H1 (cell line): ENCODE measurements at regions not wholly inside any gene's neighbourhood (a gene's known extent, or its start where the extent isn't known, plus 50 kb on each side); places are given as distances from the start of the nearest gene placed in this dataset.

Experiments
- NANOG ChIP-seq: IDR thresholded peaks from 2 replicates; pipeline ENCODE4 v1.6.1; 2011; ENCODE audit warnings: low read length, low read depth, mild to moderate bottlenecking, inconsistent platforms; ENCODE audit not compliant: insufficient read depth, poor library complexity, severe bottlenecking
- SP2 ChIP-seq: IDR thresholded peaks from 2 replicates; pipeline ENCODE4 v1.6.1; 2012; ENCODE audit warnings: mild to moderate bottlenecking, low read length, inconsistent platforms

DNA sequence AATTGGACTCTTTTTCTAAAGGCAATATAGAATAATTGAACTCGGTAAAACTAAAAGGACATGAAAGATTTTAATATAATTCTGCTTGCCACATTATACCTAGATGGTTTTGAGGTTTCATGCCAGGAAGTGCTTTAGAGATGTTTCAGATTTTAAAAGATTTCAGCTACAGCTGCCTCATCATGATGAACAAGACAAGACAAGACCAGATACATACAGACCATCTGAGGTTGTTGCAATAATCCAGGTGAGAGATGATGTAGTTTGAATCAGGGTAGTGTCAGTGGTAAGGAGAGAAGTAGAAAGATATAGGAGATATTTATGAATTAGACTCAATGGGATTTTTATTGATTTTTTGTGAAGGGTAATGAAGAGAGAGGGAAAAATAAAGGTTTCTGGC is 374.3 kb upstream of the HSF2 start (continued):
- TF ChIP-seq SP2 (no peak), NANOG (no peak)
